CD4-positive, alpha-beta T cell treated with Interleukin-10 for 1 hour (primary cell): ENCODE measurements at regions not wholly inside any gene's neighbourhood (a gene's known extent, or its start where the extent isn't known, plus 50 kb on each side); places are given as distances from the start of the nearest gene placed in this dataset.

ENCODE experiments used
- DNase-seq: peaks from one replicate; pipeline ENCODE4 v3.0.0-alpha.2; 2020

DNA sequence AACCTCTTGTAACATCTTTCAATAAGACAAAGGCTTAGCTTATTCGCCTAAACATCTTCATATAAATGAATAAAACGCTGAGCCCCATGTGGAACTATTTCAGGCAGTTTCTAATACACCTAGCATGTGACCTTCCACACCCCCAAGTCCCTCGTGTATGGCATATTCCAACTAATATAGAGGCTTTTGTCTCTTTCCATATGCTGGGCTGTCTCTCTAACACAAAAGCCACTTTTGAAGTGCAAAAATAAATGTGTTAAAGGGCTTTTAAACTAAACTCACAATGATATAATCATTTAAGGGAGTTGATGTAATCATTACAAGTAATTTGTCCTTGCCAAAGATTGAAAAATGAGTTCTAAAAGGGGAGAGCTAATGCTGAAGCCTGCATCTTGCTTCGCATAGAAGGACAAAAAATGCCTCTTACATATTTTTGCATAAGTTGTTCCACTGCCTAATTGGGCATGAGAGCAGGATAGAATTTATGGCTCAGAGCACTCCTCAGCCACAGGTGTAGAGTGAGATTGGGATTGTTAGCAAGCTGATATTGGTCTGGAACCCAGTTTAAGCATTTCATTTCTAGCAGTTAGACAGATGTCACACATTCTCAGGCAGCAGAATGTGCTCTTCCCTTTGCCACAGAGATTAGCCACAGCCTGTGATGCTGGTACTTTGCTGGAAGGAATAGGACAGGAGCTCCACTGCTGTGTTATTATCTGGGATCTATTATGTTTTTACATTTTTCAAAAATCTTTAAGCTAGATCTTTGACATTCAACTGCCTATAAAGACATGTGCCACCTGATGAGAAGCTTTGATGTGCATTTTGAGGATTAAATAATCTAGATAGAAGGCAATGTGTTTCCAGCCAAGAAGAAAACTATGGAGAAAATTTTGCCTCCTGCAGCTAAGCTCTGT lies 1044.4 kb downstream of the ADGRL2 start:
- no peak for DNase-seq

DNA sequence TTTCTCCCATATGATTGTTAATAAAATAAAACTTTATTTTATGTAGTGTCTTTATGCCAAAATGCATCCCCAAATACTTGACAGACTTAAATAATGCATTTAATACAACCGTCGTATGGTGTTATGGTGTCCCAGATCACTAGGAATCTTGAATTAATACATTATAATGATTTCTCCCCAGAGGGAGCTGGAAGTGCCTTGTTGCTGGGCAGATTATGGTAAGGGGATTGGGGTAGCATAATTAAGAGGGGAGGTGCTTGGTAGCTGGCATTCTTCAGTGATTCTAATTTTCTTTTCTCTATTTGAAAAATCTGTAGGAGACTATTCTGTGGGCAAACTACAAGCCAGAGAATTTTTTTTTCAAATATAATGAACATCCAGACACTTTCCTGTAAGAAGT lies 1043.7 kb downstream of the ADGRL2 start:
- DNase-seq = no peak

GRCh38 chr1:82843876-82844275 lies 1043.1 kb downstream of the ADGRL2 start:
- no peak for DNase-seq

DNA sequence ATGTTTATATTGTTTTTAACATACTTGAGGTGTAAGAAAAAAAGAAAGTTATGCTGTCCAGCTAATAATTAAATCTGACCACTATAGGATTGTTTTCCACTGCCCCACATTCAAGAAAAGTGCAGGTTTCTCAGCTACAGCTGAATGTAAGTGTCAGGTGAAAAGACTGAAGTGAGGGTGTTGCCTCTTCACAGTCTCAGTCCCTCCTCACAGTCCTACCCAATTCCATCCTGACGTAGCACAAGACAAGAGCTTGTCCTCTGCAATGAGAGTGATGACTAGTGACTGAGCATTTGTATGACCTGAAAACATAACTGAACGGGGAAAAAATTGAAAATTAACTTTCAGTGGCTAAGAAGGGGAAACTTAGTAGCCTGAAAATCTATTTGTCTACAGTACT lies 1039.5 kb downstream of the ADGRL2 start:
- DNase-seq = no peak

- no peak for DNase-seq
Measured at GRCh38 chr1:82837766-82838465, 1037.2 kb downstream of the ADGRL2 start.

- DNase-seq = no peak
Measured at GRCh38 chr1:82836973-82837680, 1036.4 kb downstream of the ADGRL2 start.

- DNase-seq = no peak
Measured at GRCh38 chr1:82836213-82836972, 1035.7 kb downstream of the ADGRL2 start.

GRCh38 chr1:82830690-82831380 lies 1030.1 kb downstream of the ADGRL2 start:
- no peak for DNase-seq

DNA sequence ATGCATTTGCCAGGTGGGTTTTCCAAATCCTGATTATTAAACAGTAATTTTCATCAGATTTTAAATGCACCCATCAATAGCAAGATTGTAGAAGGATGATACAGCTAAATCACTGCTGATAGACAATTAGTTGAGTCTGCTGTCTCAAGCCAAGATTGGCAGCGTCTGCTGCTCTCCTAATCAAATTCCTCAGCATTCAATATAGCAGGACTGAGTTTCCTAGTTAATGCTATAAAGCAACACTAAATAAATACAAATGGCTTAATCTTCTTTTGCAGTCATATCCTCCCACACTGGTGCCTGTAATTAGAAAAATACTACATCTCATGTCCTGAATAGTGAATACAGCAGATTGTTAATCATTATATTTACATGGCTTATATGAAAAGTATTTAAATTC lies 1028.8 kb downstream of the ADGRL2 start:
- no peak for DNase-seq

DNA sequence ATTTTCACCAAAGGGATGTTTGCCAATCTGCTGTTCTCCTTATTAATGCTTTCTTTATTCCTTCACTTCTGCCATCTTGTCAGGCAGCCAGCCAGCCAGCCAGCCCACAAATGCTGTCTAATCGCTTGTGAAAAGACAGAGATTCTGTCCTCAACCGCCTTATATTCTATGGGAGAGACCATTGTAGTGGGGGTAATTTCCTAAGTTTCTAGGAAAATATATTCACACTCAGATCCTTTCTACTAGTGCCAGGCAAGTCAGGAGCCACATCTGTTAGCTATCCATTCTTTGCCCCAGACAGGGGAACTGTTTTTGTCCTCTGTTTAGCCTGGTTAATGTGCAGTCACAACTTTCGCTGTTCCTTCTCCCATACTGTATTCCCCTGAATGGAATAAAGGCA lies 1023.1 kb downstream of the ADGRL2 start:
- DNase-seq = no peak

DNA sequence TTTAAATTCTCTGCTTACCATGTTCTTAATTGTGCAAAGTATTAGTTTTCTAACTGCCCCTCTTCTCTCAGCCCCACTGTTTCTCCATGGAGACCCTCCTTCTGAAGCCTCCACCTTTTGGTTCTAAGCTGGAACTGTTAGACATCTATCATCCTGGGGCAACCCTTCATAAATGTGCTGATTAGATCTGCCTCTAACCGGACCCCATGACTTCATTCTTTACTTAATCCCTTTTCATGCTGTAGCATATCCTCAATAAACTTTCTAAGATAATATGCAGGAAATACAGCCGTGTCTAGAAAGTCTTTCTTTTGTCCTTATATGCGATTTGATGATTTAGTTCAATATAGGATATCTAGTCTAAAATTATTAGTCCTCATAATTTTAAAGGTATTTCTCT lies 1020.1 kb downstream of the ADGRL2 start:
- no peak for DNase-seq

DNA sequence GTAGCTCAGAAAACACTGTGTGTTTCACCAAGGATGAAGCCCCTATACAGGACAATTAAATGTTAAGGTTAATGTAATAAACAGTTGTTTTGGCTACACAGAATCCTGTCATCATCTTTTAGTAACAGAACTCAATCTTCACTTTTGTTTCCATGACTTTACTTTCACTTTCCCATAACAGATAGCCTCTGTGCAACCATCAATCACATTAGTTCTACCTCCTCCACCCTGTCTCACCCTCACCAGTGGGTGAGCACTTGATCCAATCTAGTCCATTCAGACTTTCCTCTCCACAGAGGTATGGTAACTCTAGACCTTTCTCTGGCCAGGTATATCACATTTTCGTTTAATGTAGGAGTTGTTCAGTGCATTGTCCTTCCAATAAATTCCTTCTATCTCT lies 1018.5 kb downstream of the ADGRL2 start:
- DNase-seq = no peak

- no peak for DNase-seq
Measured at GRCh38 chr1:82818586-82818985, 1017.9 kb downstream of the ADGRL2 start.

DNA sequence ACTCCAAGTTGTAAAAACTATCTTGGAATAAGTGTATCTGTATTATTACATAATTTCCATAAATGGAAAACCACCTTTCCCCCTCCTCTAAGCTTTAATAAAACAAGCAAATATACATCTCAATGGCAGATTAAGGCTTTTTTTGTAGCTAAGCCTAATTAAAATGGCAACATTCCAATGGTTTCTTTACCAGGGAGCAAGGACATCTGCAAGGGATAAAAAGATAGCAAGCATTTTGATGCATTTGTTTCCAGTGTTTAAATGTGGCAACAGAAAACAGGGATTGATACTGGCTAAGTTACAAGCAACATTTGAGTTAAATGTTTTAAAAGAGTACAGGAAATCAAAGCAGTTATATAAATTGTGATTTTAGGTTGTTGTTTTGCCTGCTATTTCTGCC lies 1012.7 kb downstream of the ADGRL2 start:
- DNase-seq = no peak

DNA sequence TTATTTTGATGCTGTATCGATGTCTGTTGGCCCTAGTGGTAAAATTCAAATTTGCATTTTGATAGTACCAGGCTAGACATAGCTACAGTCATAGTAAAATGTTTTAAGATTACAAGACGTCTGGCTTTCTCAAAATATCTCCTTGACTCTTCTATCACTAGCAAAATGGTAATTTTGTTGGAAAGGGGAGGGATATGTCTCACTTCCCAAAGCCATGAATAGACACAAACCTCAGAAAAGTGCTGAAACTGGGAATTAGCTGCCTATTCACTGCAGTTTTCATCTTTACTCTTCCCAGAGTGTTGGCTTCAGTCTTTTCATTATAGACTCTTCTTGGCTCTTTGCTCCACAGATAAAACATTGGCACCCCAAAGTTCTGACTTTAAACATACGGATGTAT lies 1009.9 kb downstream of the ADGRL2 start:
- no peak for DNase-seq

DNA sequence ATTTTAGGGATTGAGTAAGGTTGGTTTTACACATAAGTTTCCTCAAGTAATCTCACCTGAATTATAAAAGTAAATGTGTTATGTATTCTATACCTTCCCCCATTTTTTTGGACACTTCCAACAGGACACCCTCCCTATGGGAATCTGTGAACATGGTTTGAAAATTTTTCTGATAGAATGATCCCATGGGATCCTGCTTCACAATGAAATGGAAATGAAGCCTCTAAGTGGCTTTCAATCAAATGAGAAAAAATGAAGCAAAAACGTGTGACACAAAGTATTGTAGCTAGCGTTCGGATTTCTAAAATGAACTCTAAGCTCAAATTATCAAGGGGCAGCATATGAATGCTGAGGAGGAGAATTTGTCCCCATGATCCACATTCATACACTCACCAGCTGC lies 1006.8 kb downstream of the ADGRL2 start:
- DNase-seq = no peak

- no peak for DNase-seq
Measured at GRCh38 chr1:82806133-82806532, 1005.4 kb downstream of the ADGRL2 start.

DNA sequence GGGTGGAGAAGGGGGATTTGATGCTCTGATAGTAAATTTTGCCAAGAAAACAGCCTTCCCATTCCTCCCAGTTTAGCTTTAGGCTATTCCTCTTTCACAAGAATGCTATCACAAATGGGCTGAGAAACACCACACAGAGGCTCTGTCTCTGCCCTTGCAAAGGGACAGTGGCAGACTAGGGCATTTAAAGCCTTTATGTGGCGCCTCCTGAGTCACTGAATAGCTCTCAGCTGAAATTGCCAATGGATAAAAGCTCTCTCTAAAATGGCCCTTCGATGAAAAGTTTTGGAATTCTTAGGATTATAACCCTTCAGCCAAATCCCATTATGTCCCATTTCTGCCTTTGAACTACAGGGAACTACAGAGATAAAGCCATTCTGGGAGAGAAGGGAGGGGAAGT lies 1000.4 kb downstream of the ADGRL2 start:
- DNase-seq = no peak

DNA sequence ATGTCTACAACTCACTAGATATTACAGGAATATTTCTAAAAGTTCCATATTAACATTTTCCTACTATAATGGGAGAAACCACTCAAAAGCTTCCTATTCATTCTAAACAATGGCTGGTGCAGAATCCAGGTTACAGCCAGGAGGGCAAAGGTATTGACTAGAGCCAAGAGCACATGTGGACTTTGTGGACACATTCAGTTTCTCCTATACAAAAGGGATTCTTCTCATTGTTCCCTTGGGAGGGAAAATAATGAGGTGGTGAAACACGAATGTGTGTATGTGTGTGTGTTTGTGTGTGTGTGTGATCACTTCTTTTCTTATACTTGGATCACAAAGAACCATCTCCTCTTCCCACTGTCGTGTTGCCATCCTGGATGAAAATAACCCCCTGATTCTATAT lies 1000.0 kb downstream of the ADGRL2 start:
- DNase-seq = no peak

GRCh38 chr1:82799261-82799660 lies 998.5 kb downstream of the ADGRL2 start:
- DNase-seq = no peak

DNA sequence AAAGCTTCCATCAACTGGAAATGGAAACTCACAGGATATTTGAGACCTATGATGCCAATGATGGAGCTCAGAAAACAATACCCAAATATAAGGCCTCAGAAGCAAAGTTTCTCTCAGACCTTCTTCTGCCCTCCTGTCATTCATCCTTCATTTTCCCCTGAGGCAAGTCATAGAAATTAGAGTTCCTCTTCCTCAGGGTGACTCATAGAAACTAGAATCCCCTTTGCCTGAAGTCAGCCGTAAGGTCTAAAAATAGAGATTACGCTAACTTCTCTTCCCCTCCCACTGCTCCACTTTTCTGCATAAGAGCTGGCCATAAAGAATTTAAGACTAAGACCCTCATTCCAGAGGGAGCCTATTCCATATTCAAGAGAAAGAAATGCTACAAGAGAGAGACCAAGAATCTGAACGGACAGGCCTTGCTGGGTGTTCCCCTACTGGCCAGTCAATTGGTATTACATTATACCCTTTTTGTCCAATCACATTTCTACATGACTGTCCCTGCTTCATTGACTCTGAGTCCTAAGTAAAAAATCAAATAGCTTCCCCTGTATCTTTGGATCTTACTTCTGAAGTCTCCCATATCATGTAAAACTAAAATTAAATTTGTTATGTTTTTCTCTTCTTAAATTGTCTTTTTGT lies 994.9 kb downstream of the ADGRL2 start:
- no peak for DNase-seq

DNA sequence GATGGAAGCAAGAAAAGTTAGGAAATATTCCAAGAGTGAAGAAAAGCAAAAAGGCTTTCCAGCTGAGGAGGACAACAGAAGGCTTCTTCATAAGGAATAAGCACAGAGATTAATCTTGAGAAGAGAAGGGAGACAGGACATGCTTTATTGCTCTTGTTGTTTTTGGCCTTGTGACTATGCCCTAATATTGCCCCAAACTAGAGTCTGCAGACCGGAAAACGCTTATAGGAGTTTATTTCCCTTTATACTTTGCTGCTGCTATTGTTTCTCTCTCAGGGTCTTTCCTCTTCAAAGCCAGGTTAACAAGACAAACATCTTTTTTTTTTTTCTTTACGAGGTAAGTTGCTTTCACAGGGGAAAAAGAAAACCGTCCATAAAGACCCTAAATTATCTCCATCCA lies 991.4 kb downstream of the ADGRL2 start:
- no peak for DNase-seq
